ENCODE measurements at regions not wholly inside any gene's neighbourhood (a gene's known extent, or its start where the extent isn't known, plus 50 kb on each side); places are given as distances from the start of the nearest gene placed in this dataset.

DNA sequence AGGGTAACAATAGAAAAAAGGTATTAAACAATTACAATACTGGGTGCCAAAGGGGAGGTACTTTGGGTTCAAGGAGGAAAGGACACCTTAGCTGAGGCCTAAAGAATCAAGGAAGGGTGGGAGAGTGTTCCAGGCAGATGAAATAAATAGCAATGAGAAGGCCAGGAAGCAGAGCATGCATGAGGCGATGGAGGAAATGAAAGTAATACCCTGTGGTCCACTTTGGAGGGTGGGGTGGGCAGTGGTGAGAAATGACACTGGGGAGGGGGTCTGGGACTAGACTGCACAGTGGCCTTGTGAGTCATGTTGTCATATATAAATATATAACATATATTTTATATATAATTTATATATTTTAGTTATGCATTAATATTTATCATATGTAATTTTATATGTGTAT lies 55.9 kb downstream of the BHLHE40 start:
- H3K36me3 ChIP-seq (ENCODE audit: insufficient read depth, low read length), result no peaks in the 10 kb centered on the region
- TF ChIP-seq FOXP2 (optimal IDR thresholded peaks at IDR 0.05; ENCODE audit: control extremely low read depth, extremely low read length, insufficient read depth) (no peak), POLR2AphosphoS5 (IDR thresholded peaks at IDR 0.05; ENCODE audit: borderline replicate concordance, low read depth, low read length) (no peak), EZH2 (IDR thresholded peaks at IDR 0.05) (no peak)
- no peak overlapping the region for H3K27ac ChIP-seq
- no peak overlapping the region for H3K4me3 ChIP-seq
- DNase-seq (ENCODE audit: low read depth, low spot score), result no peak
- no peaks in the 10 kb centered on the region for H3K9me3 ChIP-seq (ENCODE audit: low read depth, low read length)
- no peak overlapping the region for H3K9ac ChIP-seq (ENCODE audit: insufficient read length)

DNA sequence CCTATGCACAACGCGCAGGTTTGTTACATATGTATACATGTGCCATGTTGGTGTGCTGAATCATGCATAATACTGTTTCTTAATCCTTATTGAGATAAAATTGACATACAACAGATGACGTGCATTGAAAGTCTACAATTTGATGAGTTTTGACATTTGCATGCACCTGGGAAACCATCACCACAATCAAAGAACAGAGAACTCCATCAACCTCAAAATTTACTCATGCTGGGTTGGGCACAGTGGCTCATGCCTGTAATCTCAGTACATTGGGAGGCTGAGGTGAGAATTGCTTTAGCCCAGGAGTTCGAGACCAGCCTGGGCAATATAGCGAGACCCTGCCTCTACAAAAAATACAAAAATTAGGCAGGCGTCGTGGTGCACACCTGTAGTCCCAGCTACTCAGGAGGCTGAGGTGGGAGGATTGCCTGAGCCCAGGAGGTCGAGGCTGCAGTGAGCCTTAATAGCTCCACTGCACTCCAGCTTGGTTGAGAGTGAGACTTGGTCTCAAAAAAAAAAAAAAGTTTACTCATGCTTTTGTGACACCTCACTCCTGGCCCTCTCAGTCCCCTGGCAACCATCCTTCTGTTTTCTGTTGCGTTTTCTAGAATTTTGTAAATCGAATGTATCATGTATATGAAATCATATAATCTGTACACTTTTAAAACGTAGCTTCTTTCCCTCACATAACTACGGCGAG lies 56.6 kb downstream of the BHLHE40 start:
- Histone ChIP-seq H3K27ac (no peak overlapping the region), H3K4me3 (no peak overlapping the region), H3K9me3 (ENCODE audit: low read depth, low read length) (no peaks in the 10 kb centered on the region), H3K36me3 (ENCODE audit: insufficient read depth, low read length) (no peaks in the 10 kb centered on the region), H3K9ac (ENCODE audit: insufficient read length) (no peak overlapping the region)
- TF ChIP-seq FOXP2 (optimal IDR thresholded peaks at IDR 0.05; ENCODE audit: control extremely low read depth, extremely low read length, insufficient read depth), result no peak
- TF ChIP-seq POLR2AphosphoS5 (IDR thresholded peaks at IDR 0.05; ENCODE audit: borderline replicate concordance, low read depth, low read length), result no peak
- DNase-seq (ENCODE audit: low read depth, low spot score), result no peak

DNA sequence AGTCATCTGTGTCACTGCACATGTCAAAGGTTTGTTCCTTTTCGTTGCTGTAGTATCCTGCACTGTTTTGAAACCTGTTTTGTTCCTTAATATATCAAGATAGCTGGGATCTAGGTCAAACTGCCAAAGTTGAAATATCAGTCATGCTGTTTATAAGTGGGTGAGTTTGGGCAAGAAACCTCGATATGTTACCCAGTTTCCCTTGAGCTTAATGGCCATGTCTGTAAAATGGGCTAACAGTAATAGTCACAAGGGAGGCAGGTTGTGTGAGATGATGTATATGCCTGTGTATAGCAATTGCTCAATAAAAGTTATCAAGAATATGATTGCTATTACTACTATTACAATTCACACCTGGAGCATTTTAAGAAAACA lies 57.1 kb downstream of the BHLHE40 start:
- Histone ChIP-seq H3K4me3 (no peak overlapping the region), H3K27ac (no peak overlapping the region), H3K9me3 (ENCODE audit: low read depth, low read length) (no peaks in the 10 kb centered on the region), H3K9ac (ENCODE audit: insufficient read length) (no peak overlapping the region), H3K36me3 (ENCODE audit: insufficient read depth, low read length) (no peaks in the 10 kb centered on the region)
- no peak for DNase-seq (ENCODE audit: low read depth, low spot score)
- no peak for TF ChIP-seq EZH2 (IDR thresholded peaks at IDR 0.05)
- TF ChIP-seq POLR2AphosphoS5 (IDR thresholded peaks at IDR 0.05; ENCODE audit: borderline replicate concordance, low read depth, low read length), result no peak
- no peak for TF ChIP-seq FOXP2 (optimal IDR thresholded peaks at IDR 0.05; ENCODE audit: control extremely low read depth, extremely low read length, insufficient read depth)

DNA sequence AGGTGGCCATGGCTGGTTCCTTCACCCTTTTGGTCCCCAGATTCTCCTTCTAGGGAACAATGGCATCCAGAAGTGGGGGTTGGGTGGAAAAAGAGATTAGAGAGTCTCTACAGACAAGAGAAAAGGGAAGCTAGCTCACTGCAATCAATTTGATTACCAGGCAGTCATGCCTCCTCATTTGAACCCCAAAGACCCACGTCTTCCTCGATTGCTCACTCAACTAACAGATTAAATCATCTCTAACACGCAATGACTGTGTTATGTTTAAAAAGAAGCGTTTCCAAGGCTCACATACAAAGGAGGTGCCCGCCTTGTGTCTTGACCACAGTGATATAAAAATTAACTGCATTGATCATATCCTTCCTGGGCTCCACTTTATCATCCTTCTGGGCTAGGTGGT lies 57.6 kb downstream of the BHLHE40 start:
- no peak for DNase-seq (ENCODE audit: low read depth, low spot score)
- no peaks in the 10 kb centered on the region for H3K9me3 ChIP-seq (ENCODE audit: low read depth, low read length)
- TF ChIP-seq EZH2 (IDR thresholded peaks at IDR 0.05) (no peak), FOXP2 (optimal IDR thresholded peaks at IDR 0.05; ENCODE audit: control extremely low read depth, extremely low read length, insufficient read depth) (no peak), POLR2AphosphoS5 (IDR thresholded peaks at IDR 0.05; ENCODE audit: borderline replicate concordance, low read depth, low read length) (no peak)

DNA sequence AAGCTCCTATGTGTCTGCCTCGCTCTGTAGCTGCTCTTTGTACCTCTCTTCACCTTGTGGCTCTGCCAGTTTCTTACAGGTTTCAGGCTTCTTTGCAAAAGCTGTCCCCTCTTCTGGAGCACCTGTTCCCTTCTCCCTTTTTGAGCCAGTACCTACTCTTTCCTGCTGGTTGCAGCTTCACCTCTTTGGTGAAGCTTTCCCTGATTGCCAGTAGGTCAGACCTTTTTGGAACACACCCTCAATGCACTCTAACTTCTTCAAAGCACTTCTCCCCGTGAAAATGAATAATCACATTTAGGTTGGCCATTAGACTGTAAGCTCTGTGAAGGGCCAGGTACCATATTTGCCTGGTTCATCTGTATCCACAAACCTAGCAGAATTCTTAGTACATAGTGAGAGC lies 60.3 kb downstream of the BHLHE40 start:
- no peak for TF ChIP-seq POLR2AphosphoS5 (IDR thresholded peaks at IDR 0.05; ENCODE audit: borderline replicate concordance, low read depth, low read length)
- TF ChIP-seq FOXP2 (optimal IDR thresholded peaks at IDR 0.05; ENCODE audit: control extremely low read depth, extremely low read length, insufficient read depth), result no peak
- TF ChIP-seq EZH2 (IDR thresholded peaks at IDR 0.05), result no peak
- Histone ChIP-seq H3K36me3 (ENCODE audit: insufficient read depth, low read length) (no peaks in the 10 kb centered on the region), H3K4me3 (no peak overlapping the region), H3K9me3 (ENCODE audit: low read depth, low read length) (no peaks in the 10 kb centered on the region), H3K27ac (no peak overlapping the region), H3K9ac (ENCODE audit: insufficient read length) (no peak overlapping the region)
- no peak for DNase-seq (ENCODE audit: low read depth, low spot score)

More for the DNA sequence above, 57.6 kb downstream of the BHLHE40 start:
- H3K4me3 ChIP-seq, result no peak overlapping the region
- no peak overlapping the region for H3K27ac ChIP-seq
- no peak overlapping the region for H3K9ac ChIP-seq (ENCODE audit: insufficient read length)
- H3K36me3 ChIP-seq (ENCODE audit: insufficient read depth, low read length), result no peaks in the 10 kb centered on the region

DNA sequence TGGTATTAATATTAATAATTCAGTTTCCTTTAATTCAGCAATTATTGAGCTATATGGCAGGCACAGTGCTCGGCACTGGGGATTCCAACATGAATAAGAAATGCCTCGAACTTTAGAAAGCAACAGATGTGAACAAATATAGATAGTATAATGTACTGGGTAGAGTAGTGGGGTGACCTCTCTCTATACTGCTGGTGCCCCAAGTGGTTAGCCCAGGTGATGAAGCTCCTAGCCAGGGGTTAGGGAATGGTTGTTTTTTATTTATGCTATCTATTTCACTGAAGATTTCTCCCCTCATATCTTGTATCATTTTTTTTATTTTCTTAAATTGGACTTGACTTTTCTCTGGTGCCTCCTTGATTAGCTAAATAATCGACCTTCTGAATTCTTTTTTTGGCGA lies 62.1 kb downstream of the BHLHE40 start:
- no peak overlapping the region for H3K27ac ChIP-seq
- DNase-seq (ENCODE audit: low read depth, low spot score), result no peak
- no peaks in the 10 kb centered on the region for H3K9me3 ChIP-seq (ENCODE audit: low read depth, low read length)
- H3K9ac ChIP-seq (ENCODE audit: insufficient read length), result no peak overlapping the region
- H3K4me3 ChIP-seq, result no peak overlapping the region
- no peaks in the 10 kb centered on the region for H3K36me3 ChIP-seq (ENCODE audit: insufficient read depth, low read length)
- TF ChIP-seq FOXP2 (optimal IDR thresholded peaks at IDR 0.05; ENCODE audit: control extremely low read depth, extremely low read length, insufficient read depth) (no peak), EZH2 (IDR thresholded peaks at IDR 0.05) (no peak), POLR2AphosphoS5 (IDR thresholded peaks at IDR 0.05; ENCODE audit: borderline replicate concordance, low read depth, low read length) (no peak)

DNA sequence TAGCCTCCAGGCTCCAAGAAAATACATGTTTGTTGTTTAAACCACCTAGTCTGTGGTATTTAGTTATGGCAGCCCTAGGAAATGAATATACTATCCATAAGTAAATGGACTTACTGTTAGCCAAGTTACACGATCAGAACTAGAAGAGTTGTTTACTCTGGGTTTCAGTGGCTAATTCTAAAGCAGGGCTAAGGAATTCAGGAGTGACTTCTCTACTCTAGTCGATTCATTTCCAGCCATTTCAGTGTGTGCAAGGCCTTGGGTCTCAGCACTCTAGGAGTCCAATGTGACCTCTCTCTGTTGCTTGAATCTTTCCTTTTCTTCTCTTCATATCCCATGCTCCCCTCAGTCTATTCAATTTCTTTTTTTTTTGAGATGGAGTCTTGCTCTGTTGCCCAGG lies 66.7 kb downstream of the BHLHE40 start:
- no peak for DNase-seq (ENCODE audit: low read depth, low spot score)
- no peak overlapping the region for H3K9ac ChIP-seq (ENCODE audit: insufficient read length)
- no peak overlapping the region for H3K27ac ChIP-seq
- TF ChIP-seq FOXP2 (optimal IDR thresholded peaks at IDR 0.05; ENCODE audit: control extremely low read depth, extremely low read length, insufficient read depth) (no peak), EZH2 (IDR thresholded peaks at IDR 0.05) (no peak), POLR2AphosphoS5 (IDR thresholded peaks at IDR 0.05; ENCODE audit: borderline replicate concordance, low read depth, low read length) (no peak)
- H3K9me3 ChIP-seq (ENCODE audit: low read depth, low read length), result no peaks in the 10 kb centered on the region
- H3K4me3 ChIP-seq, result no peak overlapping the region
- H3K36me3 ChIP-seq (ENCODE audit: insufficient read depth, low read length), result no peaks in the 10 kb centered on the region

DNA sequence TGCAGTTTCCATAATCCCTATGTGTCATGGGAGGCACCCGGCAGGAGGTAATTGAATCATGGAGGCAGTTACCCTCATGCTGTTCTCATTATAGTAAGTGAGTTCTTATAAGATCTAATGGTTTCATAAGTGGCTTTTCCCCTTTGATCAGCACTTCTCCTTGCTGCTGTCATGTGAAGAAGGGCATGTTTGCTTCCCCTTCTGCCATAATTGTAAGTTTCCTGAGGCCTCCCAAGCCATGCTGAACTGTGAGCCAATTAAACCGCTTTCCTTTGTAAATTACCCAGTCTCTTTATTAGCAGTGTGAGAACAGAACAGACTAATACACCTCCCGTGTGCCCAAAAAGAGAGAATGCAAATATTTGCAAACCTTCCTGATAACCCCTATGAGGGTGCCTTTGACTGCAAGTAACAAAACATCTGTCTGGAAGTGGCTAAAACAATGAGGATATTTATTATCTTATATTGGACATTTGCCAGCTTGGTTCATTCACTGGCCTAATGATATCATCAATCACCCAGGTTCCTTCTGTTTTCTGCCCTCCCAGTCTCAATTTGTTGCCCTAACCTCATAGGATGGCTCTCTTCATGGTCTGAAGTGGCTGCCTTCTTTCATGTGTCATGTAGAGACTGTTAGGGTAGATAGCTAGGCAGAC lies 68.7 kb downstream of the BHLHE40 start:
- no peaks in the 10 kb centered on the region for H3K9me3 ChIP-seq (ENCODE audit: low read depth, low read length)
- H3K36me3 ChIP-seq (ENCODE audit: insufficient read depth, low read length), result no peaks in the 10 kb centered on the region
- TF ChIP-seq FOXP2 (optimal IDR thresholded peaks at IDR 0.05; ENCODE audit: control extremely low read depth, extremely low read length, insufficient read depth) (no peak), POLR2AphosphoS5 (IDR thresholded peaks at IDR 0.05; ENCODE audit: borderline replicate concordance, low read depth, low read length) (no peak), EZH2 (IDR thresholded peaks at IDR 0.05) (no peak)
- no peak overlapping the region for H3K27ac ChIP-seq
- no peak overlapping the region for H3K9ac ChIP-seq (ENCODE audit: insufficient read length)
- DNase-seq (ENCODE audit: low read depth, low spot score), result no peak
- H3K4me3 ChIP-seq, result no peak overlapping the region
